ENCODE measurements at regions not wholly inside any gene's neighbourhood (a gene's known extent, or its start where the extent isn't known, plus 50 kb on each side); places are given as distances from the start of the nearest gene placed in this dataset.

DNA sequence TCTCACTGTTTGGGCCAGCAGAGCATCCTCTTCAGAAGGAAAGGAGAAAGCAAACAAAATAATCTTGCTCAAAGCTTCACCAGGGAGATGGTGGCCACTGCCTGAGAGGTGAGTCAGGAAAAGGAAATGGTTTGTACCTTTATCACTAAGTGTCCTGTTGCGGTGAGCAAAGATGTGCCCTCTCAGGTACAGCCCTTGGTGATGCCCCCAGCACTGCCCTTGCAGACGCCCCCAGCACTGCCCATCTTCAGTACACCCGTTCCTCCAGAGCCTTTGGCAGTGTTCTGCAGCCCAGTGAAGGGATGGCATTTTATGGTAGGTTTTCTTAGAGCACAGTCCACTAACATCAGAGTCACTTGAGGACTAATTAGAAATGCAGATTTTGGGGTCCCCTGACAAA is 92.3 kb downstream of the ZNF621 start:
- TF ChIP-seq, protein P1, sequence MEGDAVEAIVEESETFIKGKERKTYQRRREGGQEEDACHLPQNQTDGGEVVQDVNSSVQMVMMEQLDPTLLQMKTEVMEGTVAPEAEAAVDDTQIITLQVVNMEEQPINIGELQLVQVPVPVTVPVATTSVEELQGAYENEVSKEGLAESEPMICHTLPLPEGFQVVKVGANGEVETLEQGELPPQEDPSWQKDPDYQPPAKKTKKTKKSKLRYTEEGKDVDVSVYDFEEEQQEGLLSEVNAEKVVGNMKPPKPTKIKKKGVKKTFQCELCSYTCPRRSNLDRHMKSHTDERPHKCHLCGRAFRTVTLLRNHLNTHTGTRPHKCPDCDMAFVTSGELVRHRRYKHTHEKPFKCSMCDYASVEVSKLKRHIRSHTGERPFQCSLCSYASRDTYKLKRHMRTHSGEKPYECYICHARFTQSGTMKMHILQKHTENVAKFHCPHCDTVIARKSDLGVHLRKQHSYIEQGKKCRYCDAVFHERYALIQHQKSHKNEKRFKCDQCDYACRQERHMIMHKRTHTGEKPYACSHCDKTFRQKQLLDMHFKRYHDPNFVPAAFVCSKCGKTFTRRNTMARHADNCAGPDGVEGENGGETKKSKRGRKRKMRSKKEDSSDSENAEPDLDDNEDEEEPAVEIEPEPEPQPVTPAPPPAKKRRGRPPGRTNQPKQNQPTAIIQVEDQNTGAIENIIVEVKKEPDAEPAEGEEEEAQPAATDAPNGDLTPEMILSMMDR (IDR thresholded peaks at IDR 0.05) = no peak
- no peak for TF ChIP-seq POLR2A (IDR thresholded peaks at IDR 0.05)

All from testis (tissue), 2 donors.